ENCODE measurements at regions not wholly inside any gene's neighbourhood (a gene's known extent, or its start where the extent isn't known, plus 50 kb on each side); places are given as distances from the start of the nearest gene placed in this dataset.
A peak's percentile ranks its signal among the peaks of the same experiment; 100 is the strongest.

- no peak for DNase-seq
These were observed 130.0 kb upstream of the MAOA start for GRCh38 chrX:43525901-43526610.

DNA sequence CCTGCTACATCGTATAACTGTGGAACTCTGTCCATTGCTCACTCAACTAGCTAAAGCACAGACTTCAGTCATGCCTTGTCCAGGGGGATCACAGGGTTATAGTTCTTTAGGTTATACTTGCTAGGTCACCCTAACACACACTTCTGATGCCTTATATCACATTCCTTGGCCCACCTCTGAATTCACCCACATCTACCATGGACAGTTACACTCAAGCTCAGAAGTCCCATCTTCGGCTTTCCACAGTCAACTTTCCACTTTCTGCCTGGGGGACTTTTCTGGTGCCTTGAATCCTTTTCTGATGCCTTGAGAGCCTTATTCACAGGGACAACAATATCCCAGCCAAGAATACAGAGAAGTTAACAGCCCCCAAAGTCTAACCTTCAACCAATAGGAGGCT is 129.2 kb upstream of the MAOA start:
- DNase-seq: no peak

- DNase-seq: no peak
These were observed 128.3 kb upstream of the MAOA start for GRCh38 chrX:43527801-43528200.

DNA sequence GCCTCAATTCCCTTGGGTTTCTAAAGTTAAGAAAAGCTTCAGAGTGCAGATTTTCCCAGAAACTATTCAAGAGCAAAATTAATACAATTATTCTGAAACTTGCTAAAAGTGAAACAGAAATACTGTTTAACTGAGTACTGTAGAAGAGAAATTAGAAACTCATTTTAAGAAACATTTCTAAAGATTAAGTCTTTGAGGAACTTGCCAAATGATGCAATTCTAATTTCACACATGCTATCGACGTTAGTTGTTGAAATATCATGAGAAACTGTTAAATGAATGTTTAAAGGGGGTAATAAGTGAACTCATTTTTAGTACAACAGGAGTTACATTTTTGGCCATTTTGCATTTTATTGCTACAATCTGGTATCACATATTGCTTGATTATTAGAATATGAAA is 125.3 kb upstream of the MAOA start:
- no peak for DNase-seq

- DNase-seq: no peak
These were observed 115.8 kb upstream of the MAOA start for GRCh38 chrX:43540318-43540717.

GRCh38 chrX:43551590-43551989 is 104.5 kb upstream of the MAOA start:
- no peak for DNase-seq

GRCh38 chrX:43552156-43552555 is 103.9 kb upstream of the MAOA start:
- DNase-seq: no peak

- DNase-seq: no peak
These were observed 103.4 kb upstream of the MAOA start for GRCh38 chrX:43552703-43553102.

GRCh38 chrX:43553257-43553656 is 102.8 kb upstream of the MAOA start:
- DNase-seq: no peak

DNA sequence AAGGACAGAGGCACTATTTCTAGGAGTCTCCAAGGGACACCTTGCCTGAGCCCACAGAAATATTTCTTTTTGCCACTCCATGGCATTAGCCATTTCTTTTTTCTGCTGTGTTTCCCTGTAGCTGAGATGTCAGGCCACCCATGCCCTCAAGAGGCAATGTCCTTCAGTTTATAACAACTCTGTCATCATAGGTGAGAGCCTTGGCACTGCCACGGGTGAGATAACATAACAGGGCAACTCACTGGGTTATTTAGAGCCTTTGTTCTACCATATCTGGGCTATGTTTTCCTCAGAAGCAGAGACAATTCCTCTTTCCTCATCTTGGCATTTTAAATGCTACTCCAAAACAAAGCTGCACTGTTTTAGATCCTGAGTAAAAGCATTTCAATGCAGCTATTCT is 99.9 kb upstream of the MAOA start:
- no peak for DNase-seq

DNA sequence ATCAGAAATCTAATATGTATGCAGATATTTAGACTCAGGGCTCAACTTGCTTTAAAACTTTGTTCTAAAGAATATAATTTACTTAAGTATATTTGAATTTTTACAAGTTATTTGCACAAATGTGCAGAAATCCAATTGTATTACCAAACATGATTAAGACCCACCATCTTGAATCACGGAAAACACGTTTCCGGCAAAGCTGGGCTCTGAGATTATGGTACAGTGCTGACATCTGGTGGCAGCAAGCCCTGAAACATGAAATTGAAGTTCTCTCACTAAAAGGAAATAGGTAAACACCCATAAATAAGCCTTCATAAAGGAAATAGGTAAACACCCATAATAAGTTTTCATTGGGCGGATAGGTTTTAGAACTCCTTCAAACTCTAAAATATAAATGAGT is 98.3 kb upstream of the MAOA start:
- DNase-seq: peak; percentile 26

DNA sequence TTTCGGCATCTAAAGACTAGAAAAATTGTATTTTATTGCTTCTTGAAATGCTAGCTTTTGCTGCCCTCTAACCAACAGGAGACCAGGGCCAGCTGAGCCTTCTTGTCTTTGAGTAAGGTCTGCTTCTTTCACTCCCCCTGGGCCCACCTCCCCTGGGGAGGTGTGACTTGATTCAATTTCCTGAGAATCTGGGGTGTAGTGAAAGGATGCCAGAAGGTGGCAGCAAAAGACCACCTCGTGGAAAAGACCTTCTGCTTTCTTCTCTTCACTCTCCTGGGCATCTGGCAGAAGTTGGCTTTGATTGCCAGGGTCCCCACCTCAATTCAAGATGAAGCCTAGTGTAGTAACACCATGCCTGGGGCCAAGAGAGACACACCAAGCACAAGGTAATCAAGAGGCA is 96.5 kb upstream of the MAOA start:
- peak; percentile 20 for DNase-seq

DNA sequence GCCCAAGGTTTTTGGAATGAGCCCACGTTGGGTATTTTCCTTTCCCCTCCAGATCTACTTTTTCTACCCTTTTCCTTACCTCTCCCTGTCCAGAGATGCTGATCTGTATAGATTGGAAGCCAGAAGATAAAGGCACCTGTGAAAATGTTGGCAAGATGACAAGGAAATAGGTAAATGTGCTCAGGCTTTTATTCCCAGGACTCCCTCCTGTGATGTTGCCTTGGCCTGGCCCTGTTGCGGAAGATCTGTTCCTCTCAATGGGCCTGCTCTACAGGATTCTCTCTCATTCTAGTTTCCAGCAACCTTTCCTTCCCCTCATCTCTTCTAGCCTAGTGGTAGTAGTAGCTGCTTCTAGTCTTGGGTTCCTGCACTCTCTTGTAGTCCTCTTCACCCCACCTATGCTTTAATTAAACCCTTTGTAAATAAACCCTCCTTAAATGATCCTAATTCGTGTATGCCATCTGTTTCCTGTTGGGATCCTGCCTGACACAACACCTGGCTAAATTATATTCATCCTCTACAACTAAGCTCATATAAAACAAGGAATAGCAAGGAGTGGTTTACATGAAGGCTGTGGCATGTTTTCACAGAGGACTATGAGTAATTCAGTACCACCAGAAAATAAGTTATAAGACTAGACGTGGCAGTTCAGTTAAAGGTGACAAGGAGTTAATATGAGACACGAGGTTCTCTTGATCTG is 95.7 kb upstream of the MAOA start:
- DNase-seq: peak; percentile 50

GRCh38 chrX:43562372-43562771 is 93.7 kb upstream of the MAOA start:
- DNase-seq: no peak

DNA sequence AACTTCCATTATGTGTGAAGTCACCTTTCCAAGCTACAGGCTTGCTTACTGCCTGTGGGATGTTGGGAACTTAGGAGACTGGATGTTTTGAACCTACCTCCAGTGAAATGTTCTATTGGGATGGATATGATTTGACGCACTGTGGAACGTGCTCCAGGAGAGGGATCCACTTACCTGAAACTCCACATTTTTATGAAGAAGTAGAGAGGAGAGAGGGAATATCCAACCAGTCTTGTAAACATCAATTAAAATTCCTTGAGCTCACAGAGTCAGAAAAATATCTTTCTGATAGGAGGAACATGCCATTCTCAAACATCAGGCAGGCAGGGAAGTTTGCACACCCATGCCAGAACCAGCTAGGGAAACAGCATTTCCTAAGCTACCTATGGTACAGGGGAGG is 91.1 kb upstream of the MAOA start:
- DNase-seq: no peak

DNA sequence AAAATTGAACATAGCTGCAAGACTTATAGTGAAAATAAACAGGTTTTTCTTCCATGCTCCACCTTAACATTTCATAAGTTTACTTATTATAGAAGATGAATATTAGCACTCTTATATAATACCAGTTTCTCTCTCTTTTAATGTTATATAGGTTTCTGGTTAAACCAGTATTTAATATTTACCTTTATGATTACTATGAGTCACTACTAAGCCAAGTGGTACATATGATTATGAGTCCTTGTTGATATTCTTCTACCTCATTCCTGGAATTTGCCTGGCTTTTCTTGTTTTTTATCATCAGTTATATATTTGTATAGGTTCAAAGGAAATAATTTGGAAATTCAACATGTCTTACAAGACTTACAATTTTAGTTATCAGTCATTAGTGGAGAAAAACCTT is 89.9 kb upstream of the MAOA start:
- no peak for DNase-seq

- no peak for DNase-seq
These were observed 82.6 kb upstream of the MAOA start for GRCh38 chrX:43573441-43574015.

DNA sequence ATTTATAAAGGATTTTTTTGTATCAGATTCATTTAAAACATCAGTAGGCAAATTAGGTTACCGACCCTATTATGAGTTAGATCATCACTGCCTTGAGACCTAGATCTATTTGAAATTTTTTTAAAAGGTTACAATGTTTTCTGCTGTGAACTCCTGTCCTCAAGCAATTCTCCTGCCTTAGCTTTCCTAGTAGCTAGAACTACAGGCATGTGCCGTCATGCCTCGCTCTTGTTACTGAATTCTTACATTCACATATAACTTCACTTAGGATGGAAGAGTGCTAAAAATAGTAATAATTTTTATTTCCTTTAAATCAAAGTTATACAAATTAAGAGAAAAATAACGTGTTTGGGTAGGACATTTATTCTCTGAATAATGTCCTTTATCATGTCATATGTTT is 75.5 kb upstream of the MAOA start:
- no peak for DNase-seq

- no peak for DNase-seq
These were observed 74.9 kb upstream of the MAOA start for GRCh38 chrX:43581167-43581566.

DNA sequence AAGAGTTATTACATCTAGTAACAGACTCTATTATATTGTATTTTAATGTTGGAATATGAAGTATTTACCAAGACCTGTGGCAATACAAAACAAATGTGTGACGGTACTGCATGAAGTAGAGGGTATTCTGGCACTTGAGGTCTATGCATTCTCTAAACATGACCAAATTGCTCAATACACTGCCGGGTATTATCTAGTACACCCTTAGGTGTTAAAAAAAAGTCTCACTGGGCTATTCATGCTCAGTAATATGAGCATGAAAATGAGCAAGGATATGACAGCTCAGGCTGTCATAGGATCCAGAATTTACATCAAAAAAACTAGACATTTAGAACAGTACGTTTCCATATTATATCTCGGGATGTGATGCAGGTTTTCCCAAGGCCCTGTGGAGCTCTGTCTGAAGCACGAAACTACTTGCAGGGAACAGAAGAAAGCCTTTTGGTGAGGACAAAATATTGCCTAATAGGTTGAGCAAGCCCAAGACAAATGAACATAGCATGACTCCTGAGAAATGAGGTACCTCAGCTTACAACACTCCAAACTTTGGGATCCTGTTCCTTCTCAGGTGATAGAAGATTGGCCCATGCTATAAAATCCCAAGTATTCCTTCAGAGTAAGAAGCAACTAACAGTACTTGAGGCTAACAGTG is 74.1 kb upstream of the MAOA start:
- no peak for DNase-seq

- DNase-seq: no peak
These were observed 73.6 kb upstream of the MAOA start for GRCh38 chrX:43582540-43582913.

- no peak for DNase-seq
These were observed 70.2 kb upstream of the MAOA start for GRCh38 chrX:43585922-43586321.

- no peak for DNase-seq
These were observed 69.3 kb upstream of the MAOA start for GRCh38 chrX:43586830-43587229.

- no peak for DNase-seq
These were observed 66.4 kb upstream of the MAOA start for GRCh38 chrX:43589735-43590134.

All from NCI-H748 treated with DMSO at 0.1 percent for 48 hours (cell line).